ENCODE measurements at regions not wholly inside any gene's neighbourhood (a gene's known extent, or its start where the extent isn't known, plus 50 kb on each side); places are given as distances from the start of the nearest gene placed in this dataset.

GRCh38 chr12:19692091-19692490 lies 252.8 kb downstream of the AEBP2 start:
- Histone ChIP-seq H2AFZ (ENCODE audit: low read length) (no peak overlapping the region), H3K9ac (ENCODE audit: low read length) (no peak overlapping the region), H3F3A (ENCODE audit: insufficient read depth, low read length) (no peaks in the 10 kb centered on the region), H4K20me1 (ENCODE audit: insufficient read depth, low read length) (no peaks in the 10 kb centered on the region), H3K9me3 (replicated peaks; ENCODE audit: insufficient read depth, low read length) (no peaks in the 10 kb centered on the region), H3K4me1 (ENCODE audit: low read length) (no peaks in the 10 kb centered on the region), H3K27ac (ENCODE audit: low read length) (no peak overlapping the region), H3K27me3 (replicated peaks; ENCODE audit: insufficient read depth, low read length) (no peaks in the 10 kb centered on the region), H3K79me2 (ENCODE audit: low read length) (no peaks in the 10 kb centered on the region), H3K4me2 (ENCODE audit: low read depth, low read length) (no peak overlapping the region), H3K36me3 (replicated peaks; ENCODE audit: insufficient read depth, low read length) (no peaks in the 10 kb centered on the region), H3K4me3 (ENCODE audit: low read length) (no peak overlapping the region), H3K9me2 (replicated peaks; ENCODE audit: insufficient read depth, low read length) (no peaks in the 10 kb centered on the region)
- TF ChIP-seq EZH2phosphoT487 (IDR thresholded peaks at IDR 0.05; ENCODE audit: low read length) (no peak), EZH2 (optimal IDR thresholded peaks at IDR 0.05; ENCODE audit: low read depth, low read length) (no peak), CTCF (IDR thresholded peaks at IDR 0.05; ENCODE audit: low read length) (no peak)
- no peak for DNase-seq

GRCh38 chr12:19692566-19692965 lies 253.3 kb downstream of the AEBP2 start:
- H3K4me2 ChIP-seq (ENCODE audit: low read depth, low read length) = no peak overlapping the region

GRCh38 chr12:19694627-19695026 lies 255.3 kb downstream of the AEBP2 start:
- no peak for DNase-seq
- Histone ChIP-seq H3K27ac (ENCODE audit: low read length) (no peak overlapping the region), H4K20me1 (ENCODE audit: insufficient read depth, low read length) (no peaks in the 10 kb centered on the region), H3K4me2 (ENCODE audit: low read depth, low read length) (no peak overlapping the region), H3F3A (ENCODE audit: insufficient read depth, low read length) (no peaks in the 10 kb centered on the region), H3K27me3 (replicated peaks; ENCODE audit: insufficient read depth, low read length) (no peaks in the 10 kb centered on the region), H3K36me3 (replicated peaks; ENCODE audit: insufficient read depth, low read length) (no peaks in the 10 kb centered on the region), H3K79me2 (ENCODE audit: low read length) (no peaks in the 10 kb centered on the region), H3K4me1 (ENCODE audit: low read length) (no peaks in the 10 kb centered on the region), H3K9me2 (replicated peaks; ENCODE audit: insufficient read depth, low read length) (no peaks in the 10 kb centered on the region), H3K9me3 (replicated peaks; ENCODE audit: insufficient read depth, low read length) (no peaks in the 10 kb centered on the region), H3K9ac (ENCODE audit: low read length) (no peak overlapping the region), H2AFZ (ENCODE audit: low read length) (no peak overlapping the region), H3K4me3 (ENCODE audit: low read length) (no peak overlapping the region)
- no peak for TF ChIP-seq EZH2 (optimal IDR thresholded peaks at IDR 0.05; ENCODE audit: low read depth, low read length)
- no peak for TF ChIP-seq CTCF (IDR thresholded peaks at IDR 0.05; ENCODE audit: low read length)
- no peak for TF ChIP-seq EZH2phosphoT487 (IDR thresholded peaks at IDR 0.05; ENCODE audit: low read length)

More at GRCh38 chr12:19692566-19692965, 253.3 kb downstream of the AEBP2 start:
- Histone ChIP-seq H2AFZ (ENCODE audit: low read length) (no peak overlapping the region), H3K27me3 (replicated peaks; ENCODE audit: insufficient read depth, low read length) (no peaks in the 10 kb centered on the region), H3K4me3 (ENCODE audit: low read length) (no peak overlapping the region), H3K4me1 (ENCODE audit: low read length) (no peaks in the 10 kb centered on the region), H3K9me3 (replicated peaks; ENCODE audit: insufficient read depth, low read length) (no peaks in the 10 kb centered on the region), H4K20me1 (ENCODE audit: insufficient read depth, low read length) (no peaks in the 10 kb centered on the region), H3F3A (ENCODE audit: insufficient read depth, low read length) (no peaks in the 10 kb centered on the region), H3K79me2 (ENCODE audit: low read length) (no peaks in the 10 kb centered on the region), H3K36me3 (replicated peaks; ENCODE audit: insufficient read depth, low read length) (no peaks in the 10 kb centered on the region), H3K9me2 (replicated peaks; ENCODE audit: insufficient read depth, low read length) (no peaks in the 10 kb centered on the region), H3K9ac (ENCODE audit: low read length) (no peak overlapping the region), H3K27ac (ENCODE audit: low read length) (no peak overlapping the region)
- no peak for DNase-seq
- TF ChIP-seq EZH2phosphoT487 (IDR thresholded peaks at IDR 0.05; ENCODE audit: low read length) (no peak), EZH2 (optimal IDR thresholded peaks at IDR 0.05; ENCODE audit: low read depth, low read length) (no peak), CTCF (IDR thresholded peaks at IDR 0.05; ENCODE audit: low read length) (no peak)
